HCEC 1CT (cell line): ENCODE measurements at regions not wholly inside any gene's neighbourhood (a gene's known extent, or its start where the extent isn't known, plus 50 kb on each side); places are given as distances from the start of the nearest gene placed in this dataset.
"Not testable (repeated sequence)": the region's sequence is repeated elsewhere in the genome, so short reads cannot be mapped to it uniquely, and the experiment has no call there.

Experiments used
- DNase-seq: peaks from one replicate; pipeline ENCODE4 v3.0.0-alpha.2; 2017

DNA sequence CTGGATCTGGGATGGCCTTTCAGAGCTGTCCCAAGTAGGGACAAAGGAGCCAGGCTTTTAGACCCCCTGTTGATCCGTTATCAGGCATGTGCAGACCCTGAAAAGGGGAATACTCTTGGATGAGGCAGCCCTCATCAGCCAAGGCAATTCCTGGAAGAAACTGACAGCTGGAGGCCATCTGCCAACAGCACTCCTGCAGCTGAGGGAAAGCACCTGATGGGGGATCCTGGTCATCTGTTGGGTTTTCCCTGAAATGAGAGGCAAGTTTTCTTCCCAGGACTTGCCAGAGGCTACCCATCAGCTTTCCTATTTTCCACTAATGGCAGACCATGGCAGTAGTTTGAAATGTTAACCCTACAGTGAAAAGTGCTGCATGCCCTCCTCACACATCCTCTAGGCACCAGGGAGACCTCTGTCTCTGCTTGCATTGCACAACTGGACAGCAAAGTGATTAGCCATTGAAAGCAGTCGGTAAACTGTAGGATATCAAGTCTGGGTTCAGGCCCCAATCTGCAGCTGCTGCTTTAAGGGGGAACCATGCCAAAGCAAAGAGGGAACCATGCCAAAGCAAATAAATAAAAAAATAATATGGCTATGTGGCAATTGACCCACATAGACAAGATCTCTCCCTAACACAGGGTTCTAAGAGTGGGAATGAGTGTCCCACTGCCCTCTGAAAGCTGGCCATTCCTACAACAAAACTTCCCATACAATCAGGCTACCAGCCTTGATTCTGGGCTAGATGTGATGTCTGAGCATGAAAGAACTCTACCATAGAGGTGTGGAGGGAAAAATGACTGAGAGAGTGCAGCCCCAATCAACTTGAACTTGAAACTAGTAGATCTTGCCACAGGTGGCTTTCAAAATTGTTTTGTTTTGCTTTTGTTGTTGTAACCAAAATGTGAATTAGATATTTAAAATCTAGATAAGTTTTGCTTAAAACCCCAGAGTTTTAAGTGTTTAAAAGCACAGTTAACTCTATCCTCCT lies 232.0 kb upstream of the STT3B start:
- DNase-seq: no peak

DNA sequence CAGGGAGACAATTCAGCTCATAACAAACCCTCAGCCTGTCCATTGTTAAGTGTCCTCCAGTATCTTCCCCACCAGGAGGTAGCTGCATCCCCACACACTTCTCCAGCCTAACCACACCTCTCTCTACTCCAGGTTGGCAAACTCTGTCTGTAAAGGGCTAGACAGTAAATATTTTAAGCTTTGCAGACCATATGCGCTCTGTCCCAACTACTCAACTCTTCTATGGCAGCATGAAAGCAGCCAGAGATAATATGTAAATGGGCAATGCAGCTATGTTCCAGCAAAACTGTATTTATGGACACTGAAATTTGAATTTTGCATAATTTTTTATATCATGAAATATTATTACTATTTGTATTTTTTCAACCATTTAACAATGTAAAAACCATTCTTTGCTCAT lies 230.4 kb upstream of the STT3B start:
- DNase-seq: no peak

DNA sequence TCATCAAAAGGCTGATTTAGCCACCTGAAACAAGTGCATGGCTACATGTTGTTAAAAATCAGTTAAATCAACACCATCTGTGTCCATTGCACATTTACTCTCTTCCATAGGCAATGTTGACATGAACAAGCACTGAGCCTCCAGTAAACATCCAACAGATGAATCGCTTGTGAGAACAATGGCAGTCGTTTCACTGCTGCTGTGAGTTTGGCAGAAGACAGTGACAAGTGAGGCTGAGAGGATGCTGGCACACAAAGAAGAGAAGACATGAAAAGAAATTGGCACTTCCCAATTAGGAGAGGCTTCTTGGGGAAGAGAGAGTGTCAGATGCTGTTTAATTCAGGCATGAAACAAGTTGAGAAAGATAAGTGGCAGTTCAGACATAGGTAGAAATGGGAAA lies 227.4 kb upstream of the STT3B start:
- DNase-seq: no peak

DNA sequence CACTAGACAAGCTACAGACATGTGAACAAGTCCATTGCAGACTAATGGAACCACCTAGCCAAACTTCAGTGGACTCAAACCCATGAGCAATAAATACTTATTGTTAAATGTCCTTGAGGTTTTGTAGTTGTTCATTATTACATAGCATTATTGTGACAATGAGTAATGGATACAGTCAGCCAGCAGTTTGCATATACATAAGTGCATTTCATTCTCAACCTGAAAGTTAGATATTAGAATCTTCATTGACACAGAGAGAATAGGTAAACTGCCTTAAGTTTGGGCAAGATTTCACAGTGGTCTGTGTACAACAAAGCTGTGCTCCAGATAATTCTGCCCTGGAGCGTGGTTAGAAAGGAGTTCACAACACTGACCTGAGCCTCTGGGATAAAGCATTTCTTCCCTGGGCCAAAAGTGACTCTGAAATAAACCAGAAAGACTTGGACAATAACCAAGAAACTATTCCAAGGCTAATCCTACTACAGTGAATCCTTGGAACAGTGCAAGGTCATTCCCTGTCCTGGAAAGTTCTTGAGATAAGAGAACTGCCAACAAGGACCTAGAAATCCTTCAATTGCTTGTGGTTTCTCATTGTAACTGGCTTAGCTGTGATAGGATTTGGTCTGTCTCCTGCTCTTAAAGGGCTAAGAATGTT lies 225.5 kb upstream of the STT3B start:
- DNase-seq: no peak

DNA sequence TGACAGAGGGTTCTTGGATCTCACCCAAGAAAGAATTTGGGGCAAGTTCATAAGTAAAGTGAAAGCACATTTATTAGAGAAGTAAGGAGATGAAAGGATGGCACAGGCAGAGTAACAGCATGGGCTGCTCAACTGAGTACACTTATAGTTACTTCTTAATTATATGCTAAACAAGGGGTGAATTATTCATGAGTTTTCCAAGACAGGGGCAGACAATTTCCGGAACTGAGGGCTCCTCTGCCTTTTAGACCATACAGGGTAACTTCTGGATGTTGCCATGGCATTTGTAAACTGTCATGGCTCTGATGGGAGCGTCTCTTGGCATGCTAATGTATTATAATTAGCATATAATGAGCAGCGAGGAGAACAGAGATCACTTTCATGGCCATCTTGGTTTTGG lies 221.2 kb upstream of the STT3B start:
- no peak for DNase-seq

DNA sequence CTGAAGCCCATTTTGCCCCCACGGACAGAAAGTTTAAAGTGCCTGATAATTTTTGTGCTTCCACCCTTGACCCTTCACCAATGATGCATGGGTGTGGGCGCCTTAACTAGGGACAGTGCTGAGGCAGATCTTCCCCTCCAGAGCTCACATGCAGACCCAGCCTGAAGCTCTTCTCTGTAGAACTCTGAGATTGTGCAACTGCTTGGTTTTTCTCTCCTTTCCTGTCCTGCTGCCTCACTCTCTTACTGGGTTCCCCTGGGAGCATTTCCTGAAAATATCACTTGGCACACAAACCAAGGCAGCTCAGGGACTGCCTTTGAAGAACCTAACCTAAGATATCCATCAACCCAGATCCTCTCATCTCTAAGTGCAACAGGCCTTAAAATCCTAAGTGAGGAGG lies 220.3 kb upstream of the STT3B start:
- DNase-seq: no peak

DNA sequence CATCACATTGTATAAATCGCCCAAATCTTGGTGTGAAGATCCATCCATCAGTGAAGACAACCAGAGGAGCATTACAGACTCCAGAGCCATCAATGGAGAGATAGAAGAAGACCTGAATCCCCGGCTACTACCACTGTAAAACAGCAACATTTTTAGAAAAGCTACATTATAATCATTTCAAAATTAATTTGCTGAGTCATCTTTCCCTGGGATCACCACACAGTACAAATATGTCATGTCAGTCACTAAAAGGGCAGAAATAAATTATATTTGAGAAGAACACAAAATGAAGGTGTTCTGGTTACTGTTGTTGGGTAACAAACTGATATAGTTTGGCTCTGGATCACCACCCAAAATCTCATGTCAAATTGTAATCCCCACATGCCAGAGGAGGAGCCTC lies 218.5 kb upstream of the STT3B start:
- DNase-seq: no peak

DNA sequence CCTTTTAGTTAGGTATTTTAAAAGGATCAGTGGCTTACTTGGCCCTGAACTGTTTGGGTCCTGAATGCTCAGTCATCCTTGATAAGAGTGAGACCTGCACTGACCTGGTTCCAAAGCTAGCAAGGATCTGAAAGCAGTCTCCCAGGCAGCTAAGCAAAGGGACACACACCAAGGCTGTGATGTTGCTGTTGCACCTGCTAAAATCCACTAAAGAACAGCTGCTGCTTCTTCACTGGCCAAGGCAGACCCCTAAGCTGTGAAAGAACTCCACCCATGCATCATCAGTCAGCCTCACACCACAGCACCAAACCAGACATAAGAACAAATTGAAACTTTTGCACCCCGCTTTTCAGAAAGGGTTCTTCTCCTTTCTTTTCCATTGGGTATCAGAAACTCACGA lies 213.4 kb upstream of the STT3B start:
- DNase-seq: no peak

DNA sequence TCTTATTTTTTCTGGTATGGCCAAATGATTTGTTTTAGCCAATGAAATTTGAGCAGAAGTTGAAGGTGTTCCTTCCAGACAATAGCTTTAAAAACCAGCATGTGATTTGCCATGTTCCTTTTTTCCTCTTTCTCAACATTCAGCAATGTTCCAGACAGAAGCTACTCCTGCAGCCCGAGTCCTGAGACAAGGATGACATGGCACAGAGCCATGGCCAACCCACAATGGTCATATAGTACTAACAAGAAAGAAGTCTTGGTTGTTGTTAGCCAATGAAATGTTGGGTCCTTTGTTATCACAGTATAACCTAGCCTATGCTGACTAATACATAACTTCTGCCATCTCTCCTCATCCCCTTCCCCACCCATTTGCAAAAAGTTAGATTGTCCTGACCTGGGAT lies 211.1 kb upstream of the STT3B start:
- DNase-seq: no peak

DNA sequence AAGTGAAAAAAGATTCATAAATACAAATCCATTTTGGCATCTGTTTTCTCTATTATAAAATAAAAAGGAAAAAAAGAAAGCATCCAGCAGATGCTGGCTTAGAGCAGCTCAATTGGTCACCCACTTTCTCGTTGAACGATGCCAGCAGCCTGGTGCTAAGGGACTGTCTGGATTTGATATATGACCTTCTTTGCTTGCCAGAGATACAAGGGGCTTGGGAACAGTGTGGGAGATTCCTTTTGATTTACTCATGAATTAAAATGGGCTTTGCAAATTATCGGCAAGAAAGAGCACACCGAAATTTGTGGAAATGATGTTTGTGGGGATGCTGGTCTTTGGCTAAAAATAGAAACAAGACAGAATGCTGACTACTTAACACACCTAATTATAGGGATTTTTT lies 210.3 kb upstream of the STT3B start:
- no peak for DNase-seq

DNA sequence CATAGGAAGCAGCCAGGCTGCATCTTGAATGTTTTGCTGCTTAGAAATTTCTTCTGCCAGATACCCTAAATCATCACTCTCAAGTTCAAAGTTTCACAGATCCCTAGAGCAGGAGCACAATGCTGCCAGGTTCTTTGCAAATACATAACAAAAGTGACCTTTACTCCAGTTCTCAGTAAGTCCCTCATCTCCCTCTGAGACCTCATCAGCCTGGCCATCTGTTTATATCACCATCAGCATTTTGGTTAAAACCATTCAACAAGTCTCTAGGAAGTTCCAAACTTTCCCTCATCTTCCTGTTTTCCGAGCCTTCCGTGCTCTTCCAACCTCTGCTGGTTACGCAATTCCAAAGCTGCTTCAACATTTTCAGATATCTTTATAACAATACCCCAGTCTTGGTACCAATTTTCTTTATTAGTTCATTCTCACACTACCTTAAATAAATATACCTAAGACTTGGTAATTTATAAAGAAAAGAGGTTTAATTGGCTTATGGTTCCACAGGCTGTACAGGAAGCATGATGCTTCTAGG lies 204.8 kb upstream of the STT3B start:
- not testable (repeated sequence) for DNase-seq

DNA sequence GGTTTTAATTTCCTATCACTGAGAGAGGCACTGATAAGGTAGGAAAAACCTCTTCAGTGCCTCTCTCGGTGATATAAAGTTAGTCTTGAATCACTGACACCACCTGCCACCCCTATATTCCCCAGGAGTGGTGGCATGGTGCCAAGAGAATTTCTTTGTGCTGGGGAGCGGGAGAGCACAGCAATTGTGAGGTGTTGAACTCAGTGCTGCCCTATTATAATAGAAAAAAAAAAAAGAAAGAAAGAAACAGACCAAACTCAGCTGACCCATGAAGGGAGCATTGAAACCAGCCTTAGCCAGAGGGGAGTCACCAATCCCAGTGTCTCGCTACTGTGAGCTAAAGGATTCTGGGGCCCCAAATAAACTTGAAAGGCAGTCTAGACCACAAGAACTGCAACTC lies 201.4 kb upstream of the STT3B start:
- DNase-seq: no peak

DNA sequence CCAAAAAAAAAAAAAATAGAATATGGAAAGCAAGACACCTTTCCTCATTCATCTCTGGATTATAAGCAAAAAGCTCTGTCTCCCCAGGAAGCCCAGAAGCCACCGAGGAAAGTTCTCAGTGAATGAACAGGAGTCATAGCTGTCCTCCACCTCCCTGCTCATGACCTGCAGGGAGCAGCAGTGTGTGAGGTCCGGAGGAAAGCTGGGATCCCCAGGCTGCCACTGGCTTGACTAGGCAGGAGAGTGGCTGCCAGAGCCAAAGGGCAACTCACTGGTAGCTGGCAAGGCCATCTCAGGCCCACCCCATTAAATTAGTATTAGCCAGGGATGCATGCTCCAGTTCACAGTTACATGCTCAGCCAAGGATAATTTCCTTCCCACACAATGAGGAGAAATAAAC lies 191.6 kb upstream of the STT3B start:
- DNase-seq: no peak

DNA sequence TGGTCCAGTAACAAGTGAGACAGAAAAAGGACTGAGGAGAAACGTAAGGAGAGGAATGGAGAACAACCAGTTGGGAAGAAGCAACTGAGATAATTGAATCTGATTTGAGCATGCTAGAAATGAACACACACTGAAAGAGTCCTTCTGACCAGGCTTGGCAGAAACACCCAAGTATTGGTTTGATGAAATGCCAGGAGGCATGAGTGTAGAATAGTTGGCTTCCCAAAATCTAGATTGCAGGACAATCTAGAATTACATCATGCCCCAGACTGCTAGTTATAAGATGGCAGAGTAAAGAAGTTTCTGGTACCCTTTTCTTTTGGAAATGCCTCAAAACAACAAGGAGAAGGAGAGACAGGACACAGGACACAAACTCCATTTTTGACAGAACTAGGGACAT lies 189.7 kb upstream of the STT3B start:
- no peak for DNase-seq

DNA sequence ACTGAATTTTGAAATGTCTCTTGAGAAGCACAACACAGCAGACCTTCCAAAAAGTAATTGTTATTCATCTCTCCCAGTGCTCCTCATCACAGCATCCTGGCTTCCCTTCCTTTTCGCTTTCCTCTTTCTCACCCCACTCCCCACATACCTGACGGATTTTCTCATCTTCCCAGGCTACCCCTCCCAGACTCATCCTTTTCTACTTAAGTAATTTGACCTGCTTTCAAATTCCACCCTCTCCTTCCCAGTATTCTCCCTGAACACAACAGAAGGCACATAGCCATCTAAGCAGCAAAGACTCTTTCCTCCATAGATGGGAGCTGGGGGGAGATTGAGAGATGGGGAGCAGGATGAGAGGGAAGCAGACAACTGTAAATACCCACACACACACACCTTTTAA lies 187.1 kb upstream of the STT3B start:
- DNase-seq: no peak

DNA sequence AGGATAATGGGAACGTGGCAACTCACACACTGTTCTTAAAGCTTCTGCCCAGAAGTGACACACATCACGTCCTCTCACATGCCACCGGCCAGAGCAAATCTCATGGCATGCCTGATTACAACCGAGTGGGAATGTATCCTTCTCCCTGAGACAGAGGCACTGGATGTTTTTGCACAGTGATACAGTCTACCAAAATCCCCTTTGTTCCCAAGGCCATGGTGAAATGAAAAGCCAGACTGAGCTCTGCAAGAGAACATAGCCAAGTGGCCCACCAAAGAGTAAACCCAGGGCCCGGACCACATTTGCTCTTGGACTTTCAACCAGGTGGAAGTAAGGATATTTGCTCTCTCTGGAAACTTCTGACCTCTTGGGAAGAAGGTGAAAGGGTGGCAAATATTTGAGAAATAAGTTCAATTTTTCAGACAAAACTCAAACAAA lies 186.2 kb upstream of the STT3B start:
- no peak for DNase-seq

DNA sequence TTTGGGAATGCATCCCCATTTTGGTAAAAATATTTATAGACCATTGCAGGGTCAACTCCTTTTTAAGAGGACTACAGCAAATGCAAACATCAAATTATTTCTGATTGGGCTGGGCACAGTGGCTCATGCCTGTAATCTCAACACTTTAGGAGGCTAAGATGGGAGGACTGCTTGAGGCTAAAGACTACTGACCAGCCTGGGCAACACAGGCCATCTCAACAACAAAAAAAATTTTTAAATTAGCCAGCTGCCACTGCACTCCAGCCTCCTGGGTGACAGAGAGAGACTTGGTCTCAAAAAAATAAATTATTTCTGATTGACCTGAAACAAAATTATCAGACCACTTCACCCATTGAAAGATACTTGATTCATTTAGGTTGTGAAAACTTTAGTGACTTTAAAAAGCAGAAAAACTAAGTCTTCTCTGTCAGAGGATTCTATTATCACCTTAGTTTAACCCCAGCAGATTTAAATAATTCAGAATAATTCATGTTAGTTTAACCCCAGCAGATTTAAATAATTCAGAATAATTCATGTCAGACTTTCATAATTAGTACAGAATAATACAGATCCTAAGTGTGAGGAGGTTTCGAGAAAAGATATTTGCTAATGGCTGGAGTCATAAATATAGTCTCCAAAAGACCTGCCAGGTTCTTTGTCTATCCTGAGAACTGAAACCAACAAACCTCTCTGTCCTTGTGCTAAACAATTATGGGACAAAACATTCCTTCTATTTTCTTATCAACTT lies 183.6 kb upstream of the STT3B start:
- DNase-seq: no peak

DNA sequence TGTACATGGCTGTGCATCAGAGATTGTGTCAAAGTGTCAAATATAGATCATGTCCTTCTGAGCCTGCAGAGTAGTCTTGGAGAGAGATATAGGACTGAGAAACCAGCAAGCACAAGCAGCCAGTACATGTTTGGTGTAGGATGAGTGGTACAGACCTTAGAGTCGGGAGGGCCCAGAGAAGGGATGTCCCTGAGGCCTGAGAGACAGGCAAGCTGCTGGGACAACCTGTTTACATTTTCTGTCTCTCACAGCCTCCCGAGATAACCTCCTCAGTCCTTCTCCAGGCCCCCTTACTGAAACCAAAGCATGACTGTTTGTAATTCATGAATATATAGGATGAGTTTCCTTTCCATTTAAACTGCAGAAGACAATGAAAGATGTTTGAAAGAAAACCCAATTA lies 182.4 kb upstream of the STT3B start:
- DNase-seq: no peak

DNA sequence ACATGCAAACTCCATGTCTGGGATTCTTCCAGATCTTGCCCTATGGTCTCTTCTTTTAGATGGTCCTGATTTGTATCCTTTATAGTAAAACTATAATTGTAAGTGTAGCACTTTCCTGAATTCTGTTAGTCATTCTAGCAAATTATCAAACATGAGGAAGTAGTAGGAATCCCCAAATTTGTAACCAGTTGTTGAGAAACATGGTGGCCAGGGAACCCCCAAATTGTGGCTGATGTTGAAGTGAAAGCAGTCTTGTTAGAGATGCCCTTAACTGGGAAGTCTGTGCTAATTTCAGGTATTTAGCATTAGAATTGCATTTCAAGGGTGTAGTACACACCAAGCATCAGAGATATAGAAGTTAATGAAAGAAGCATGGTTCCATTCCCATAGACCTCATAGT lies 180.4 kb upstream of the STT3B start:
- DNase-seq: no peak

DNA sequence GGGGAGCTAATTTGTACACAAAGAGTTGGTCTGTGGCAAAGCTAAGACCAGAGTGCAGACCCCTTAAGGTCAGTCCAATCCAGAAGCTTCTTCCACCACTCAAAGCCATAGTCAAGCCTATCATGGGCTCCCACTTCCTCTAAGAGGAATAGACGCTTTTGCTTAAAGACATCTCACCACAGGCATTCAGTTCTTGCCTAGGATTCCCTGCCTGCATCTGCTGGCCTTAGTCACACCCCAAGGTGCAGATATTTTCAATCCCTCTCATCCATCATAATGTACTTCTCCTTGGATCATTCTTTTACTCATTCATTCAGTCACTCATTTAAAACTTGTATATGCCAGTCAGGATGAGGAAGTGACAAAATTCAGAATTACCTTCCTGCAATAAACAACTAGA lies 179.6 kb upstream of the STT3B start:
- DNase-seq: peak; percentile 11

DNA sequence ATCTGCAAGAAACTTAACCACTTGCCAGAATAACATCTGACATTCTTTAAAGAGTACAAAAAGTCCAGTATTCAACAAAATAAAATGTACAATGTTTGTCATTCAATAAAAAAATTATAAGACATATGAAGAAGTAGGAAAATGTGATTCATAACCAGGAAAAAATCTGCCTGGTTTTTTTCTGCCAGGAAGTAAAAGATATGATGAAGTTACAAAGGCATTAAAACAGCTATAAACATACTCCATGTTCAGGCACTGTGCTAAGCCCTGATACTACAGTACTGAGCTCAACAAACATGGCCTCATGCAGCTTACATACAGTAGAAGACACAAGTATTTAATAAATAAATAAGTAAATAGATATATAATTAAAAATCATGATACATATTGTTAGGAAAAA lies 178.4 kb upstream of the STT3B start:
- peak; percentile 61 for DNase-seq

DNA sequence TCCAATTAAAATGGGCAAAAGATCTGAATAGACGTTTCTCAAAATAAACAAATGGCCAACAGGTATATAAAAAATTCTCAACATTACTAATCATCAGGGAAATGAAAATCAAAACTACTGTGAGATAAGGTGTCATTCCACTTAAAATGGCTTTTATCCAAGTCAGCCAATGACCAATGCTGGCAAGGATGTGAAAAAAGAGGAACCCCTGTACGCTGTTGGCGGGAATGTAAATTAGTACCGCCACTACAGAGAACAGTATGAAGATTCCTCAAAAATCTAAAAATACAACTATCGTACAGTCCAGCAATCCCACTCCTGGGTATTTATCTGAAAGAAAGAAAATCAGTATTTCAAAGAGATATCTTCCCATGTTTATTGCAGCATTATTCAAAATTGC lies 176.9 kb upstream of the STT3B start:
- no peak for DNase-seq

DNA sequence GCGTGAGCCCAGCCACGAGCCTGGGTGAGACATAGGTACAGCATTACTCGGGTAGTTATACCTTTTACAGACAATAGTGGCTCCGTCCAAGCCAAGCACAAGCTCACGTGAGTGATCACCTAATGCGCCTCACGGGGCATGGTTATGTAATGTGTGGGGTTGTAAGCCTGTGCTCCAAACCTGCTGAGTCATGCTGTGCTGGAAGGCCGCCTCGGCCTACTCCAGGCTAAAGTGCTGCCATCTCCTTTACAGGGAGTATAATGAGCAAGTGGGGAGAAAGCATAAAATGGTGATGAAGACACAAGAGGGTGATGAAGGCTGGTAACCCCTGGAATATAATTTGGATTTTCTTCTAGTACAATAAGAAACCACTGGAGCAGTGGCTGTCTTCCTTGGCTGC lies 175.8 kb upstream of the STT3B start:
- DNase-seq: no peak

DNA sequence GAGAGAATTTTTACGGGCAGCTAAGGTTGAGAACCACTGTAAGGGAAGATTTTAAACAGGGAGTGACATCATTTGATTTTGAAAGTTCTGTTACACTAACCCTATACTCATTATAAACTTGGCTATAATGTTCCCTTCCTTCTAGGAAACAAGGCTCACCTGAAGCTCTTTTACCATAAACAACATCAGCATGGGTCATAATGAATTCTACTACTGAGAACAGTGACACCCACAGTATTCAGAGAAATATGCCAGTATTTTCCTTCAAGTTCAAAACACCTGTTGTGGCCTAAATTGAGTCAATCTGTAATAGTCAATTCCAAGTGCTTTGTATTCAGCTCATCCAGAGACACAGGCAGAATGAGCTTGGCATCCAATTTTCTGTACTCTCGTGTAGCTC lies 175.3 kb upstream of the STT3B start:
- DNase-seq: no peak
